ENCODE measurements at regions not wholly inside any gene's neighbourhood (a gene's known extent, or its start where the extent isn't known, plus 50 kb on each side); places are given as distances from the start of the nearest gene placed in this dataset.
"Not testable (repeated sequence)": the region's sequence is repeated elsewhere in the genome, so short reads cannot be mapped to it uniquely, and the experiment has no call there.

- DNase-seq (ENCODE audit: extremely low read depth, low read depth) = no peak
- no peak for TF ChIP-seq CTCF (IDR thresholded peaks at IDR 0.05; ENCODE audit: low read depth, low read length)
Measured at GRCh38 chr3:94626573-94626972, 563.7 kb downstream of the NSUN3 start.

GRCh38 chr3:94627689-94628088 lies 564.8 kb downstream of the NSUN3 start:
- TF ChIP-seq CTCF (IDR thresholded peaks at IDR 0.05; ENCODE audit: low read depth, low read length) = no peak

GRCh38 chr3:94643400-94643799 lies 580.5 kb downstream of the NSUN3 start:
- no peak for TF ChIP-seq CTCF (IDR thresholded peaks at IDR 0.05; ENCODE audit: low read depth, low read length)
- DNase-seq (ENCODE audit: extremely low read depth, low read depth) = no peak

More at GRCh38 chr3:94627689-94628088, 564.8 kb downstream of the NSUN3 start:
- no peak for DNase-seq (ENCODE audit: extremely low read depth, low read depth)

- DNase-seq (ENCODE audit: extremely low read depth, low read depth) = no peak
- TF ChIP-seq CTCF (IDR thresholded peaks at IDR 0.05; ENCODE audit: low read depth, low read length) = no peak
Measured at GRCh38 chr3:94645790-94646189, 582.9 kb downstream of the NSUN3 start.

- no peak for TF ChIP-seq CTCF (IDR thresholded peaks at IDR 0.05; ENCODE audit: low read depth, low read length)
- no peak for DNase-seq (ENCODE audit: extremely low read depth, low read depth)
Measured at GRCh38 chr3:94647131-94647530, 584.3 kb downstream of the NSUN3 start.

GRCh38 chr3:94648270-94649180 lies 585.7 kb downstream of the NSUN3 start:
- DNase-seq (ENCODE audit: extremely low read depth, low read depth) = not testable (repeated sequence)

GRCh38 chr3:94654096-94654495 lies 591.2 kb downstream of the NSUN3 start:
- TF ChIP-seq CTCF (IDR thresholded peaks at IDR 0.05; ENCODE audit: low read depth, low read length) = no peak

GRCh38 chr3:94665922-94666321 lies 603.1 kb downstream of the NSUN3 start:
- TF ChIP-seq CTCF (IDR thresholded peaks at IDR 0.05; ENCODE audit: low read depth, low read length) = no peak
- DNase-seq (ENCODE audit: extremely low read depth, low read depth) = no peak

More at GRCh38 chr3:94654096-94654495, 591.2 kb downstream of the NSUN3 start:
- DNase-seq (ENCODE audit: extremely low read depth, low read depth) = no peak

Measured in AG09319 (cell line).